ENCODE measurements at regions not wholly inside any gene's neighbourhood (a gene's known extent, or its start where the extent isn't known, plus 50 kb on each side); places are given as distances from the start of the nearest gene placed in this dataset.

GRCh38 chr11:79894111-79894510, 453.3 kb upstream of the TENM4 start:
- 69 to 76% (median 72%) methylated on average over 3 of the region's 3 CpGs for WGBS, 3 donors
- Histone ChIP-seq H3K4me1 (ENCODE audit: control insufficient read depth in 3 of 3, insufficient read depth in 2 of 3, low read depth in 1 of 3, low read length in 2 of 3) (peaks cover 0 to 14% (median 0%) of the 10 kb centered on the region in 3 donors), H3K27ac (ENCODE audit: low read depth in 1 of 3, low read length in 2 of 3) (no peak overlapping the region), H3K27me3 (ENCODE audit: control insufficient read depth in 3 of 3, insufficient read depth in 3 of 3, low read length in 3 of 3) (no peaks in the 10 kb centered on the region), H3K9me3 (ENCODE audit: control insufficient read depth in 2 of 2, insufficient read depth in 1 of 2, low read depth in 1 of 2, low read length in 1 of 2) (no peaks in the 10 kb centered on the region), H3K4me3 (ENCODE audit: low read depth in 1 of 3, low read length in 3 of 3) (no peak overlapping the region), H3K36me3 (ENCODE audit: control insufficient read depth in 3 of 3, insufficient read depth in 2 of 3, low read depth in 1 of 3, low read length in 3 of 3) (no peaks in the 10 kb centered on the region)
- FAIRE-seq, result no peak
- DNase-seq, result no peak

DNA sequence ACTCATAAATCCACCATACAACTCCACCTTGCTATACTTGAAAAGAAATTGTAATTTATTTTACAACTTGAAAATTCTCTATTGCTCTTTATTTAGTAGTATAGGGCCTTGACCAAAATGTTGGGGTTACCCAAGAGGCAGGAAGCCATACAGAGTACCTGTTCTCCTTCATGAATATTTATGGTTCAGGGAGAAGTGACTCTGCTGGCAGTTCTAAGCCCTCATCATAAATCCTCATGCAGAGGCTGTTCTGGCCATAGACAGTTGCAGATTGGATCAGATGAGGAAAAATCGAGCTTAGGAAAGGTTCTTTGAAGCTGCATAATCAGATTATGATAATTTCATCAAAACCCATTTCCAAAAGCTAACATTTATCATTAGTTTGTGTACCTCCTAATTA, 449.4 kb upstream of the TENM4 start:
- WGBS, 3 donors, result 48 to 74% (median 66%) methylated on average over 1 of the region's 1 CpG

GRCh38 chr11:79864882-79865281, 424.1 kb upstream of the TENM4 start:
- no peak for FAIRE-seq
- peak; percentile 7 to 39 for DNase-seq

More for the DNA sequence above, 449.4 kb upstream of the TENM4 start:
- Histone ChIP-seq H3K36me3 (ENCODE audit: control insufficient read depth in 3 of 3, insufficient read depth in 2 of 3, low read depth in 1 of 3, low read length in 3 of 3) (no peaks in the 10 kb centered on the region), H3K4me3 (ENCODE audit: low read depth in 1 of 3, low read length in 3 of 3) (no peak overlapping the region), H3K27ac (ENCODE audit: low read depth in 1 of 3, low read length in 2 of 3) (no peak overlapping the region), H3K4me1 (ENCODE audit: control insufficient read depth in 3 of 3, insufficient read depth in 2 of 3, low read depth in 1 of 3, low read length in 2 of 3) (peaks cover 0 to 3% (median 0%) of the 10 kb centered on the region in 3 donors), H3K27me3 (ENCODE audit: control insufficient read depth in 3 of 3, insufficient read depth in 3 of 3, low read length in 3 of 3) (no peaks in the 10 kb centered on the region), H3K9me3 (ENCODE audit: control insufficient read depth in 2 of 2, insufficient read depth in 1 of 2, low read depth in 1 of 2, low read length in 1 of 2) (no peaks in the 10 kb centered on the region)
- DNase-seq (no peak), FAIRE-seq (no peak)

DNA sequence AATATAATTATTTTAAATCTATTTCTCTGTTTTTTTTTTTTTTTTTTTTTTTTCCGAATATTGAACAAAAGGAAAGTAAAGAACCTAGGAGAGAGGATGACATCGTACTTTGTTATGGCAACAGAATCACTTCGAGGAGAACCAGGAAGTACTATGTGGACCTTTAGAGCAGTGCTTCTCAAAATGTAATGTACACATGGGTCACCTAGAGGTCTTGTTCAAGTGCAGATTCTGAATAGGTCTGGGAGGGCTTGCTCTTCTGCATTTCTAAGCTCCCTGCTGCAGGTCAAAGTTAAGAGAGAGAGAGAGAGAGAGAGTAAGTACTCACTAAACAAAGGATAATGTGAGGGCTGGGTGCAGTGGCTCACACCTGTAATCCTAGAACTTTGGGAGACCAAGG, 419.5 kb upstream of the TENM4 start:
- H3K4me3 ChIP-seq (ENCODE audit: low read depth in 1 of 3, low read length in 3 of 3), result no peak overlapping the region
- DNase-seq (peak in 1 of 2 donors; percentile 3), FAIRE-seq (no peak)
- H3K4me1 ChIP-seq (ENCODE audit: control insufficient read depth in 3 of 3, insufficient read depth in 2 of 3, low read depth in 1 of 3, low read length in 2 of 3), result no peaks in the 10 kb centered on the region
- H3K27me3 ChIP-seq (ENCODE audit: control insufficient read depth in 3 of 3, insufficient read depth in 3 of 3, low read length in 3 of 3), result no peaks in the 10 kb centered on the region
- 28 to 49% (median 29%) methylated on average over 3 of the region's 3 CpGs for WGBS, 3 donors
- peaks cover 0 to 10% of the 10 kb centered on the region in 2 donors for H3K9me3 ChIP-seq (ENCODE audit: control insufficient read depth in 2 of 2, insufficient read depth in 1 of 2, low read depth in 1 of 2, low read length in 1 of 2)
- H3K36me3 ChIP-seq (ENCODE audit: control insufficient read depth in 3 of 3, insufficient read depth in 2 of 3, low read depth in 1 of 3, low read length in 3 of 3), result no peaks in the 10 kb centered on the region
- H3K27ac ChIP-seq (ENCODE audit: low read depth in 1 of 3, low read length in 2 of 3), result no peak overlapping the region

More at GRCh38 chr11:79864882-79865281, 424.1 kb upstream of the TENM4 start:
- Histone ChIP-seq H3K27me3 (ENCODE audit: control insufficient read depth in 3 of 3, insufficient read depth in 3 of 3, low read length in 3 of 3) (no peaks in the 10 kb centered on the region), H3K27ac (ENCODE audit: low read depth in 1 of 3, low read length in 2 of 3) (no peak overlapping the region), H3K9me3 (ENCODE audit: control insufficient read depth in 2 of 2, insufficient read depth in 1 of 2, low read depth in 1 of 2, low read length in 1 of 2) (peaks cover 0 to 11% of the 10 kb centered on the region in 2 donors), H3K4me3 (ENCODE audit: low read depth in 1 of 3, low read length in 3 of 3) (no peak overlapping the region), H3K36me3 (ENCODE audit: control insufficient read depth in 3 of 3, insufficient read depth in 2 of 3, low read depth in 1 of 3, low read length in 3 of 3) (no peaks in the 10 kb centered on the region), H3K4me1 (ENCODE audit: control insufficient read depth in 3 of 3, insufficient read depth in 2 of 3, low read depth in 1 of 3, low read length in 2 of 3) (no peaks in the 10 kb centered on the region)
- 34 to 63% (median 56%) methylated on average over 6 of the region's 6 CpGs for WGBS, 3 donors

DNA sequence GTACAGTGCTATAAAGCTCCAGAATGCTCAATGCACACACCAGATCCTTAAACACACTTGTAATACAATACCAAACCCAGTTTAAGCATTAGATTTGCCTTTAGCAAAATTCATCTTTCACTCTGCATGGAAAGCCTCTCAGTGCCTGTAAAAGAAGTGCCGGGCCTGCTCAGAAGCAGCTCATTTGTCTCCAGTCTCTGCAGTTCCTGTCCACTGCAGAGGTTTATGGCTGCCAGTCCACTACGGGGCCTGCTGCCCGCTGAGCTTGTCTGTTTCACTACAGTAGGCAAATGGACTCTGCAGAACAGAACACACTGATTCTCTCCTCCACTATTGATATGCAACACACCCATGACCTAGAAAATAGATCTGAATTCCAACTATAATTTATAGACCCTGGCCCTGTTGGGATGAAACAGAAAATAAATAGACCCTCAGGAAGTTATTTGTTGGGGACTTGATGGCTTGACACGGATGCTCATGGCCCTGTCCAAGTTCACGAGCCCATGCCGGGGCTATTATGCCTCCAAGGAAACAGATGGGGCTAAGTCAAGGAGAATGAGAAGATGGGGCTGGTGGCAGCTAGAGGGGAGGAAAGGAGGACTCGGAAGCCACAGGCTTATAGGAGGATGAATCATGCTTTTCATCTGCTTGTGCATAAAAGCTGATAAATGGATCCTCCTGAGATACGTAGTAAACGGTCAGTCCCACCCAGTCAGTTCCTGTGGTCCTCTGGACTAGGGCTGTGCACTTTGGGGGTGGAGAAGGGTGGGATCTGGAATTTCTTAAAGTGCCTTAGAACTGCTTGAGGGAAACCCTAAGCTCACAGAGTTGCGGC, 416.8 kb upstream of the TENM4 start:
- FAIRE-seq (no peak), DNase-seq (no peak)
- no peaks in the 10 kb centered on the region for H3K27me3 ChIP-seq (ENCODE audit: control insufficient read depth in 3 of 3, insufficient read depth in 3 of 3, low read length in 3 of 3)
- no peak overlapping the region for H3K4me3 ChIP-seq (ENCODE audit: low read depth in 1 of 3, low read length in 3 of 3)
- 79 to 93% (median 89%) methylated on average over 10 of the region's 10 CpGs for WGBS, 3 donors
- no peaks in the 10 kb centered on the region for H3K4me1 ChIP-seq (ENCODE audit: control insufficient read depth in 3 of 3, insufficient read depth in 2 of 3, low read depth in 1 of 3, low read length in 2 of 3)
- no peak overlapping the region for H3K27ac ChIP-seq (ENCODE audit: low read depth in 1 of 3, low read length in 2 of 3)
- H3K9me3 ChIP-seq (ENCODE audit: control insufficient read depth in 2 of 2, insufficient read depth in 1 of 2, low read depth in 1 of 2, low read length in 1 of 2), result no peaks in the 10 kb centered on the region
- no peaks in the 10 kb centered on the region for H3K36me3 ChIP-seq (ENCODE audit: control insufficient read depth in 3 of 3, insufficient read depth in 2 of 3, low read depth in 1 of 3, low read length in 3 of 3)

- Histone ChIP-seq H3K27ac (ENCODE audit: low read depth in 1 of 3, low read length in 2 of 3) (no peak overlapping the region), H3K36me3 (ENCODE audit: control insufficient read depth in 3 of 3, insufficient read depth in 2 of 3, low read depth in 1 of 3, low read length in 3 of 3) (no peaks in the 10 kb centered on the region), H3K4me3 (ENCODE audit: low read depth in 1 of 3, low read length in 3 of 3) (no peak overlapping the region), H3K27me3 (ENCODE audit: control insufficient read depth in 3 of 3, insufficient read depth in 3 of 3, low read length in 3 of 3) (no peaks in the 10 kb centered on the region), H3K4me1 (ENCODE audit: control insufficient read depth in 3 of 3, insufficient read depth in 2 of 3, low read depth in 1 of 3, low read length in 2 of 3) (no peaks in the 10 kb centered on the region), H3K9me3 (ENCODE audit: control insufficient read depth in 2 of 2, insufficient read depth in 1 of 2, low read depth in 1 of 2, low read length in 1 of 2) (no peaks in the 10 kb centered on the region)
- FAIRE-seq (no peak), DNase-seq (no peak)
These were observed 411.3 kb upstream of the TENM4 start for GRCh38 chr11:79852176-79852575.

DNA sequence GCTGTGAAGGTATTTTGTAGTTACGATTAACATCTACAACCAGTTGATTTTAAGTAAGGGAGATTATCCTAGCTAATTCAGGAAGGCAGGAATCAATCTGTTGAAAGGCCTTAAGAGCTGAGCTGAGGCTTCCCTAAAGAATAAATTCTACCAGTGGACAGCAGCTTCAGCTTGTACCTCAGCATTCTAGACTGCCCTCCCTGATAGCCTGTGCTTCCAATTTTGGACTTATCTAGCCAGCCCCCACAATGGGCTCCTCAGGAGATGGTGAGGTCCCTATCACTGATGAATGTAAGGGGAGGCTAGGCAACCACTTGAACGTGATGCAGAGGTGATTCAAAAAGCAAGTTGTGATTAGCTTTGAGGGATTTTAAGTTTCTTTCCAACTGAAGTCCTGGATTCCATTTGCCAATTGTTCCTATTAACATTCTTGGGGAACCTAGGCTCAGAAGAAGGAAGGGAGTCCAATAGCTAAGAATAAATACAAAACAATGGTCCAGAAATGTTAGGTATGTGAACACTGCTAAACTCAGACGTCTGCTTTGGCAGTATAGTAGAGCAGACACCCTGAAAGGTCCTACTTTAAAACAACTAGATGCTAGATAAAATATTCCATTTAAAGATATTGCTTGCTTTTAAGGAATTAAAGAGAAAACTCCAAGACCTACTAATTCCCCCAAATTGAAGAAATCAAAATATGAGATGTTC, 404.3 kb upstream of the TENM4 start:
- no peak for FAIRE-seq
- 69 to 79% (median 73%) methylated on average over 3 of the region's 3 CpGs for WGBS, 3 donors

DNA sequence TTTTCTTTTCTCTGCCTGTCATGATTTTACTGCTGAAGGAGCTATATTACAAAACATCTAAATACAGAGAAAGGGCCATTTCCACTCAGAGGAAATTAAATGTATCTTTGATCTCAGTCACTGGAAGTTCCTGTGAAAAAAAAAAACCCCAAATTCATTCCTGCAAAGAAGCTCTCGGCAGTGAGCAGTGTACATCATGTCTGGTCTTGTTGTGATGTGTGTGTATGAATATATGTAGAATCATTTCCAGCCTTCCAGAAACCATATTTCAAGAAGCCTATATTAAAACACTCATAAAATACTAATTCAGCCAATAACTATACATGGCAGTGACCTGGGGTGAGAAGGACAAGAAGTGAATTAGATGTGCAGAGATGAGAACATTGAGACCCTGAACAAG, 393.2 kb upstream of the TENM4 start:
- no peak for FAIRE-seq
- DNase-seq, result no peak
- H3K4me1 ChIP-seq (ENCODE audit: control insufficient read depth in 3 of 3, insufficient read depth in 2 of 3, low read depth in 1 of 3, low read length in 2 of 3), result no peaks in the 10 kb centered on the region

More for the DNA sequence above, 404.3 kb upstream of the TENM4 start:
- Histone ChIP-seq H3K9me3 (ENCODE audit: control insufficient read depth in 2 of 2, insufficient read depth in 1 of 2, low read depth in 1 of 2, low read length in 1 of 2) (no peaks in the 10 kb centered on the region), H3K27ac (ENCODE audit: low read depth in 1 of 3, low read length in 2 of 3) (no peak overlapping the region), H3K4me1 (ENCODE audit: control insufficient read depth in 3 of 3, insufficient read depth in 2 of 3, low read depth in 1 of 3, low read length in 2 of 3) (no peaks in the 10 kb centered on the region), H3K4me3 (ENCODE audit: low read depth in 1 of 3, low read length in 3 of 3) (no peak overlapping the region), H3K36me3 (ENCODE audit: control insufficient read depth in 3 of 3, insufficient read depth in 2 of 3, low read depth in 1 of 3, low read length in 3 of 3) (no peaks in the 10 kb centered on the region), H3K27me3 (ENCODE audit: control insufficient read depth in 3 of 3, insufficient read depth in 3 of 3, low read length in 3 of 3) (no peaks in the 10 kb centered on the region)
- DNase-seq, result no peak

More for the DNA sequence above, 393.2 kb upstream of the TENM4 start:
- no peak overlapping the region for H3K4me3 ChIP-seq (ENCODE audit: low read depth in 1 of 3, low read length in 3 of 3)
- H3K27ac ChIP-seq (ENCODE audit: low read depth in 1 of 3, low read length in 2 of 3), result no peak overlapping the region
- WGBS, 3 donors, result 79 to 84% (median 79%) methylated on average over 1 of the region's 1 CpG
- no peaks in the 10 kb centered on the region for H3K27me3 ChIP-seq (ENCODE audit: control insufficient read depth in 3 of 3, insufficient read depth in 3 of 3, low read length in 3 of 3)
- H3K9me3 ChIP-seq (ENCODE audit: control insufficient read depth in 2 of 2, insufficient read depth in 1 of 2, low read depth in 1 of 2, low read length in 1 of 2), result no peaks in the 10 kb centered on the region
- no peaks in the 10 kb centered on the region for H3K36me3 ChIP-seq (ENCODE audit: control insufficient read depth in 3 of 3, insufficient read depth in 2 of 3, low read depth in 1 of 3, low read length in 3 of 3)

Measured in small intestine (tissue), 7 donors.